ENCODE measurements at regions not wholly inside any gene's neighbourhood (a gene's known extent, or its start where the extent isn't known, plus 50 kb on each side); places are given as distances from the start of the nearest gene placed in this dataset.

DNA sequence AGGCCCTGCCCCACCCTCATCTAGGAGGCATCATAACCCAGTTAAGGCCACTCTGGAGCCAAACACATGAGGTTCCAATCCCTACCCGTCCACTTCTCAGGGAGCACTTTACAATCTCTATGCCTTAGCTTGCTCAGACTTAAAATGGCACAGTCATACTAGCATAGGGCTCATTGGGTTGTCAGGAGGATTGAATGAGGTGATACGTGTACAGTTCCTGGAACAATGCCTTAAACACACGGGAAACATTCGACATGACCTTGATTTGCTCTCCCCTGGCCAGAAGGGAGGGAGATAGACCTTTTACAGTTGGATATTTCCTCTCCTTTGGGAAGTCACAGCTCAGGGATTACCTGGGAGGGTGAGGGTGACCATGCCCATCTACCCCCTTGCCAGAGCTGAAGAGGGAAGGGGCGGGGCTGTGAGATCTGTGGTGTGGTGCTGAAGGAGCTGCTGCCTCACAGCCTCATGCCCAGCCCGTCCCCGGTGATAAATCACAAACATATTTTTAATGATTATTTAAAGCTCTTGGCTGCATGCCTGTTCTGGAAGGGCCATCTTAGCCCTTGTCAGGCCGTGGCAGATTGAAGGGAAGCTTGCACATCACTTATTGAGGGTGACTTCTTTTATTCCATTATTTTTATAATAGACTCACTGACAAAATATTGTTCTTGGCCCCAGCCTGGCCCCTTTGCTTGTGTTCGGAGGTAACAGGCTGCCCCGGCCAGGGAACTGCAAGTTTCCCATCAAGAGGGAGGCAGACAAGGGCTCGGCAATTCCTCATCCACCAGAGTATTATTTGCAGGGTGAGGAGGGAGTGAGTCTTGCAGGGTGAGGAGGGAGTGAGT is 83.4 kb downstream of the FOXD2 start:
- CTCF ChIA-PET = interaction anchor here (0.5 kb wide), 1 partner anchor 155 kb away, joined by 3 read pairs; no protein-coding TSS in a partner anchor
- DNase-seq (ENCODE audit: low read depth, low spot score) = no peak
- peaks cover 7% of the 10 kb centered on the region for H3K27me3 ChIP-seq (ENCODE audit: control insufficient read depth, insufficient read depth, low read length)

GRCh38 chr1:47522935-47523834 is 85.3 kb downstream of the FOXD2 start:
- DNase-seq (ENCODE audit: low read depth, low spot score) = no peak
- ChIA-PET CTCF (no interaction called here), POLR2A (no interaction called here)
- no peaks in the 10 kb centered on the region for H3K9me3 ChIP-seq (ENCODE audit: control insufficient read depth, insufficient read depth, low read length)
- no peak overlapping the region for H3K4me3 ChIP-seq (ENCODE audit: low read depth, low read length)
- TF ChIP-seq, protein P1, sequence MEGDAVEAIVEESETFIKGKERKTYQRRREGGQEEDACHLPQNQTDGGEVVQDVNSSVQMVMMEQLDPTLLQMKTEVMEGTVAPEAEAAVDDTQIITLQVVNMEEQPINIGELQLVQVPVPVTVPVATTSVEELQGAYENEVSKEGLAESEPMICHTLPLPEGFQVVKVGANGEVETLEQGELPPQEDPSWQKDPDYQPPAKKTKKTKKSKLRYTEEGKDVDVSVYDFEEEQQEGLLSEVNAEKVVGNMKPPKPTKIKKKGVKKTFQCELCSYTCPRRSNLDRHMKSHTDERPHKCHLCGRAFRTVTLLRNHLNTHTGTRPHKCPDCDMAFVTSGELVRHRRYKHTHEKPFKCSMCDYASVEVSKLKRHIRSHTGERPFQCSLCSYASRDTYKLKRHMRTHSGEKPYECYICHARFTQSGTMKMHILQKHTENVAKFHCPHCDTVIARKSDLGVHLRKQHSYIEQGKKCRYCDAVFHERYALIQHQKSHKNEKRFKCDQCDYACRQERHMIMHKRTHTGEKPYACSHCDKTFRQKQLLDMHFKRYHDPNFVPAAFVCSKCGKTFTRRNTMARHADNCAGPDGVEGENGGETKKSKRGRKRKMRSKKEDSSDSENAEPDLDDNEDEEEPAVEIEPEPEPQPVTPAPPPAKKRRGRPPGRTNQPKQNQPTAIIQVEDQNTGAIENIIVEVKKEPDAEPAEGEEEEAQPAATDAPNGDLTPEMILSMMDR (IDR thresholded peaks at IDR 0.05; ENCODE audit: low read depth, low read length) = no peak
- no peak overlapping the region for H3K27ac ChIP-seq (ENCODE audit: low read depth, low read length)
- peaks cover 7% of the 10 kb centered on the region for H3K27me3 ChIP-seq (ENCODE audit: control insufficient read depth, insufficient read depth, low read length)

More for the DNA sequence above, 83.4 kb downstream of the FOXD2 start:
- Histone ChIP-seq H3K27ac (ENCODE audit: low read depth, low read length) (no peak overlapping the region), H3K4me3 (ENCODE audit: low read depth, low read length) (no peak overlapping the region), H3K9me3 (ENCODE audit: control insufficient read depth, insufficient read depth, low read length) (no peaks in the 10 kb centered on the region)
- POLR2A ChIA-PET = no interaction called here
- TF ChIP-seq, protein P1 (IDR thresholded peaks at IDR 0.05; ENCODE audit: low read depth, low read length) = no peak

DNA sequence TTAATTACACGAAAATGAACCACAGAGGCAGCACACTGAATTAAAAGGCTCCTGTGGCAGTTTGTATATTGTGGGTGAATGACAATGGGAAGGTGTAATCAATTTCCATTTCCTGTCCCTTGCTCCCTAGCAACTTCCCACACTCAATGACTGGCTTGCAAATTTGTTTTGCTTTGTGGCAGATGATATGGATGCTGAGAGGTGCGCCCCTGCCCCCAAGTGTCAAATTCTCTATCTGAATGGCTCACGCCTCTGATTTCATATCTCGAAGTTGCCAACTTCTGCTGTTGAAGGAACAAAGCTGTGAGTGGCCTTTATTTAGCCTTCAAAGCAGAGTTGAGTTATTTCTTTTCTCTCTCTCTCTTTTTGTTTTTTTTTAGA is 86.0 kb downstream of the FOXD2 start:
- ChIA-PET CTCF (interaction anchor here (1.3 kb wide), 1 partner anchor 86 kb away, joined by 5 read pairs; no protein-coding TSS in a partner anchor), POLR2A (no interaction called here)
- H3K27ac ChIP-seq (ENCODE audit: low read depth, low read length) = no peak overlapping the region
- no peaks in the 10 kb centered on the region for H3K9me3 ChIP-seq (ENCODE audit: control insufficient read depth, insufficient read depth, low read length)
- DNase-seq (ENCODE audit: low read depth, low spot score) = no peak
- TF ChIP-seq, protein P1 (IDR thresholded peaks at IDR 0.05; ENCODE audit: low read depth, low read length) = no peak
- peaks cover 7% of the 10 kb centered on the region for H3K27me3 ChIP-seq (ENCODE audit: control insufficient read depth, insufficient read depth, low read length)
- H3K4me3 ChIP-seq (ENCODE audit: low read depth, low read length) = no peak overlapping the region

DNA sequence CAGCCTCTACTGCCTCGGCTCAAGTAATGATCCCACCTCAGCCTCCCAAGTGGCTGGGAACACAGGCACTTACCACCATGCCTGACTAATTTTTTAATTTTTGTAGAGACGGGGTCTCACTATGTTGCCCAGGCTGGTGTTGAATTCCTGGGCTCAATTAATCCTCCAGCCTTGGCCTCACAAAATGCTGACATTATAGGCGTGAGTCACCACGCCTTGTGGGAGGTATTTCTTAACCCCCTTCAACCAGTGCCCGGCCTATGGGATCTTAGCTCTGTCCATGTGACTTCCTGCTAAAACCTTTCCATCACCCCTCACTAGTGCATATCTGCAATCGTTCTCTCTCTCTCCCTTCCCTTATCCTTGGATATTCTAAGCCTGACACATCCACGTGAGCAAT is 86.4 kb downstream of the FOXD2 start:
- CTCF ChIA-PET = interaction anchor here (1.3 kb wide), 1 partner anchor 87 kb away, joined by 5 read pairs; no protein-coding TSS in a partner anchor
- H3K9me3 ChIP-seq (ENCODE audit: control insufficient read depth, insufficient read depth, low read length) = no peaks in the 10 kb centered on the region
- no peak overlapping the region for H3K4me3 ChIP-seq (ENCODE audit: low read depth, low read length)
- POLR2A ChIA-PET = no interaction called here
- H3K27me3 ChIP-seq (ENCODE audit: control insufficient read depth, insufficient read depth, low read length) = peaks cover 6% of the 10 kb centered on the region
- H3K27ac ChIP-seq (ENCODE audit: low read depth, low read length) = no peak overlapping the region
- DNase-seq (ENCODE audit: low read depth, low spot score) = no peak
- TF ChIP-seq, protein P1 (IDR thresholded peaks at IDR 0.05; ENCODE audit: low read depth, low read length) = no peak
